ENCODE measurements at regions not wholly inside any gene's neighbourhood (a gene's known extent, or its start where the extent isn't known, plus 50 kb on each side); places are given as distances from the start of the nearest gene placed in this dataset.
"Not testable (repeated sequence)": the region's sequence is repeated elsewhere in the genome, so short reads cannot be mapped to it uniquely, and the experiment has no call there.

DNA sequence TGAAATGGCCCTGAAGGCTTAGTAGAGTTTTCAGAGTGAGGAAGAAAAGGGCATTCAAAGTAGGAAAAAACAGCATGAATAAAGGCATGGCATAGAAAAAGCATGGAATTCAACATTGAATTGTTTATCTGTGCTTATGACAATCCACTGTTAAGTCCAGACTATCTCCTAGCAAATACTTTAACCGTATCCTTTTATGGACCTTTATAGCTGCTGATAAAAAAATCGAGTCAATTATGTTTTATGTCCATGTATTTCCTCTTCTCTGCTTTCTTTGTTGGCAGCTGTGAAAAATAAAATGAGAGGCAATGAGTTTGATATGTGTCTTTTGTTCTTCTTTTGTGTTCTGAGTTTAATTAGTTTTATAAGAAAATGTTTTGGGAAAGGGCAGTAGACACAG, 70.4 kb downstream of the TDRD15 start:
- Histone ChIP-seq H3K9ac (ENCODE audit: low read length) (no peak overlapping the region), H3K9me3 (ENCODE audit: control insufficient read depth, insufficient read depth, low read depth, low read length) (no peaks in the 10 kb centered on the region), H3K36me3 (ENCODE audit: control insufficient read depth, insufficient read depth, low read length) (no peaks in the 10 kb centered on the region), H3K27me3 (ENCODE audit: control insufficient read depth, insufficient read depth, low read length) (no peaks in the 10 kb centered on the region), H3K27ac (ENCODE audit: low read depth, low read length) (no peak overlapping the region), H3K4me3 (ENCODE audit: low read depth, low read length) (no peak overlapping the region), H3K4me1 (ENCODE audit: control insufficient read depth, insufficient read depth, low read length) (peaks cover 10% of the 10 kb centered on the region)

DNA sequence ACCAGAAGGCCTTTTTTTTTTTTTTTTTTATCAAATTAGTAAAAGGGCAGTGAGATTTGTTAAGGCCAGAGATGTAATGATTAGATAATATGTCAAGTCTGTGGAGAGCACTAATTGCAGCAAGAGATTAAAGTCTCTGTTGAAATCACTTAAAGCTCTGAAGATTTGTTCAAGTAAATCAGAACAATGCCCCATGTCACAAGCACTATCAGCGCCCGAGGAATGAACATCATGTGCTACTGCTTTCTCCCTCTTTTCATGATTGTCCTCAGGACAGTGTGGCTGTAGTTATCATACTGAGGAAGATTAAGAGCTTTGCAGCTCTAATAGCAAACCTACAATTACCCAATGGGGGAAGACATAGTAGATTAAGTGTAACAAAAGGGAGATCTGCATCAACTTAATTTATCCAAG, 71.1 kb downstream of the TDRD15 start:
- Histone ChIP-seq H3K36me3 (ENCODE audit: control insufficient read depth, insufficient read depth, low read length) (no peaks in the 10 kb centered on the region), H3K4me3 (ENCODE audit: low read depth, low read length) (no peak overlapping the region), H3K9me3 (ENCODE audit: control insufficient read depth, insufficient read depth, low read depth, low read length) (no peaks in the 10 kb centered on the region), H3K4me1 (ENCODE audit: control insufficient read depth, insufficient read depth, low read length) (peaks cover 10% of the 10 kb centered on the region), H3K27ac (ENCODE audit: low read depth, low read length) (no peak overlapping the region), H3K27me3 (ENCODE audit: control insufficient read depth, insufficient read depth, low read length) (no peaks in the 10 kb centered on the region), H3K9ac (ENCODE audit: low read length) (no peak overlapping the region)

DNA sequence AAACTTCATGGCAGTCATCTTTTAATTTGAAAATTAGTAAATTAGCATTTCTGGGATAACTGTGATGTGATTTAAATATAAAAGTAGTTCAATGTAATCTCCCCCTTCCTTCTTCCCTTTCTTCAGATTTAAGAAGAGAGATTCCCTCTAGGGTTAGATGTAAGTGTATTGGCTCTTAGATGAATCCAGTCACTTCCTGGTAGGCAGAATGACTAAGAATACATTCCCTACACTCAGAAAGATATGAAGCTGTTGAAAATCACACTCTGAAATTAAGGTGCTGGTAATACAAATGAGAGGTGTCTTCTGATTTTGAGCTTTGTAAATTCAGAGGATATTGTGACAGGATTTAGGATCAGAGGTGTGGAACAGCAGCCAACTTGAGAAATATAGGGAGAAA, 71.6 kb downstream of the TDRD15 start:
- Histone ChIP-seq H3K4me3 (ENCODE audit: low read depth, low read length) (no peak overlapping the region), H3K9ac (ENCODE audit: low read length) (no peak overlapping the region), H3K9me3 (ENCODE audit: control insufficient read depth, insufficient read depth, low read depth, low read length) (no peaks in the 10 kb centered on the region), H3K27ac (ENCODE audit: low read depth, low read length) (no peak overlapping the region), H3K4me1 (ENCODE audit: control insufficient read depth, insufficient read depth, low read length) (peaks cover 10% of the 10 kb centered on the region), H3K36me3 (ENCODE audit: control insufficient read depth, insufficient read depth, low read length) (no peaks in the 10 kb centered on the region), H3K27me3 (ENCODE audit: control insufficient read depth, insufficient read depth, low read length) (no peaks in the 10 kb centered on the region)

DNA sequence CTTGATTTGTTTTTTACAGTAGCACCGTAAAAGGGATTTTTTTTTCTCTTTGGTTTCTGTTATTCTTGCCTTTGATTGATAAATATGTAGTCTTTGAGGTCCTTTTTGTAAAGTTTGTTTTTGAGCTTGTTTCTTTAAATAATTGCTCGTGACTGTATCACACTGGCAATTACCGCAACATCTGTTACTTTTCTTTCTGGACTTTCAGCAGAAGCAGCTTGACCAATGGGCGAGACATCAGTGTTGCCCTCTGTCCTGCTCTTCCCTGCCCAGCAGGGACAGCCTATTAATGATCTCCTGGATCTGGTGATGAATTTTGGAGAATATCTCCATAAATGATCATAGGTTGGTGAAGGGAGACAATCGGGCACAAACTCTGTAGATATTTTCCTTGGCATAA, 74.9 kb downstream of the TDRD15 start:
- Histone ChIP-seq H3K9me3 (ENCODE audit: control insufficient read depth, insufficient read depth, low read depth, low read length) (no peaks in the 10 kb centered on the region), H3K4me1 (ENCODE audit: control insufficient read depth, insufficient read depth, low read length) (peaks cover 10% of the 10 kb centered on the region), H3K27ac (ENCODE audit: low read depth, low read length) (no peak overlapping the region), H3K27me3 (ENCODE audit: control insufficient read depth, insufficient read depth, low read length) (no peaks in the 10 kb centered on the region), H3K36me3 (ENCODE audit: control insufficient read depth, insufficient read depth, low read length) (no peaks in the 10 kb centered on the region), H3K4me3 (ENCODE audit: low read depth, low read length) (no peak overlapping the region), H3K9ac (ENCODE audit: low read length) (no peak overlapping the region)

DNA sequence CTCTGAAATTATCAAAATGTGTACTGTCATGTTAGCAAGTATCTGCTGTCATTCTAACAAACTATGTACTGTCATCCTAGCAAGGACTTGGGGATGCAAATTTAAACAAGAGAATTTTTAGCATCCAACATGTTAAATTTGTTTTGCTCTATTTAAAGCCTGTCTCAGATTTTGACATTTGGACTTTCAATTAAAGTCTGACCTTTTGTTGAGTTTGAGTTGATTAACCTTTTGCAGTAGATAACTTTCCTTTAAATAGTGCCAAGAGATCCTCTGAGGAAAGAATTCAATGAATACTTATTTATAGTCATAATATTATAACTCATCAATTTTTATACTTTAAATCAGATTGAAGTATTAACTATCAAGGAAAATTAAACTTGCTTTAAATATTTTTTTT, 80.2 kb downstream of the TDRD15 start:
- Histone ChIP-seq H3K4me3 (ENCODE audit: low read depth, low read length) (no peak overlapping the region), H3K27ac (ENCODE audit: low read depth, low read length) (no peak overlapping the region), H3K9me3 (ENCODE audit: control insufficient read depth, insufficient read depth, low read depth, low read length) (no peaks in the 10 kb centered on the region), H3K9ac (ENCODE audit: low read length) (no peak overlapping the region), H3K36me3 (ENCODE audit: control insufficient read depth, insufficient read depth, low read length) (no peaks in the 10 kb centered on the region), H3K4me1 (ENCODE audit: control insufficient read depth, insufficient read depth, low read length) (no peaks in the 10 kb centered on the region), H3K27me3 (ENCODE audit: control insufficient read depth, insufficient read depth, low read length) (no peaks in the 10 kb centered on the region)

DNA sequence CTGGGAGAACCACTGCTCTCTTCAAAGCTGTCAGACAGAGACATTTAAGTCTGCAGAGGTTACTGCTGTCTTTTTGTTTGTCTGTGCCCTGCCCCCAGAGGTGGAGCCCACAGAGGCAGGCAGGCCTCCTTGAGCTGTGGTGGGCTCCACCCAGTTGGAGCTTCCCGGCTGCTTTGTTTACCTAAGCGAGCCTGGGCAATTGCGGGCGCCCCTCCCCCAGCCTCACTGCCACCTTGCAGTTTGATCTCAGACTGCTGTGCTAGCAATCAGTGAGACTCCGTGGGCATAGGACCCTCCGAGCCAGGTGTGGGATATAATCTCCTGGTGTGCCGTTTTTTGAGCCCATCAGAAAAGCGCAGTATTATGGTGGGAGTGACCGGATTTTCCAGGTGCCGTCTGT, 90.3 kb downstream of the TDRD15 start:
- H3K9ac ChIP-seq (ENCODE audit: low read length); H3K36me3 ChIP-seq (ENCODE audit: control insufficient read depth, insufficient read depth, low read length); H3K4me1 ChIP-seq (ENCODE audit: control insufficient read depth, insufficient read depth, low read length); H3K27me3 ChIP-seq (ENCODE audit: control insufficient read depth, insufficient read depth, low read length); H3K27ac ChIP-seq (ENCODE audit: low read depth, low read length); H3K9me3 ChIP-seq (ENCODE audit: control insufficient read depth, insufficient read depth, low read depth, low read length): not testable (repeated sequence)
- H3K4me3 ChIP-seq (ENCODE audit: low read depth, low read length) = peak overlapping the region; percentile 31; the same call in 1 of the 2 replicates

DNA sequence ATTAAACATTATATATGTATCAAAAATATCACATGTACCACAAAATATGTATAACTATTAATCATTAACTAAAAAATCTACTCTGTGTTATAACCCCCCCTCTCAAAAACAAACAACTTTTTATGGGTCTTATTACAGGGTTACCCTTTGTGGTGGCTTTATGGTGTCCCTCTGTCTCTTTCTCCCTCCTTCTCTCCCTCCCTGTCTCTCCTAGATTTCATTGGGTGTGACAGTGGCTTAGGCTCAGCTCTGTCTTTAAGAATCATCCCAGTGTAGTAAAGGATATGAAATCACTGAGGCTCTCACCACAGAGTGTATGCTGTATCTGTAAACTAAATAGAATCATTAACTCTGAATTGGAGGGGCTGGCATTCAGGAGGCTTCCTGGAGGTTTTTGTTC, 93.7 kb downstream of the TDRD15 start:
- Histone ChIP-seq H3K36me3 (ENCODE audit: control insufficient read depth, insufficient read depth, low read length) (no peaks in the 10 kb centered on the region), H3K4me1 (ENCODE audit: control insufficient read depth, insufficient read depth, low read length) (no peaks in the 10 kb centered on the region)

DNA sequence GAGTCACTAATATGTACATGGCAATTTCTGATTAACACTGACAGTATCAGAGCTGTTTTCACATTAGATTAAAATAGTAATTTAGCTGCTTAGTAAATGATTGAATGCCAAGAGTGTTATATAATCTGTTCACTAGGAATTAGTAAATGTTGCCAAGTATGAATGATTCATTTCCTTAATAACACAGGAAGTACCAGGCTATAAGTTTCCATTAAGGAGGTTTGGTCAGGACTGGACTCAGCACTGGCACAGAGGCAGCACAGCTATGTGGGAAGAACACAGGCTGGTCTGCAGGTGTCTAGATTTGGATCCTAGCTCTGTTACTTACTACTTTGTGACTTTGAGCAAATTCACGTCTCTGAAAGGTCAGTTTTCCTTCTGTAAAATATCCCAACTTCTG, 97.2 kb downstream of the TDRD15 start:
- Histone ChIP-seq H3K27ac (ENCODE audit: low read depth, low read length) (no peak overlapping the region), H3K9me3 (ENCODE audit: control insufficient read depth, insufficient read depth, low read depth, low read length) (no peaks in the 10 kb centered on the region), H3K36me3 (ENCODE audit: control insufficient read depth, insufficient read depth, low read length) (no peaks in the 10 kb centered on the region), H3K27me3 (ENCODE audit: control insufficient read depth, insufficient read depth, low read length) (no peaks in the 10 kb centered on the region), H3K9ac (ENCODE audit: low read length) (no peak overlapping the region), H3K4me3 (ENCODE audit: low read depth, low read length) (no peak overlapping the region), H3K4me1 (ENCODE audit: control insufficient read depth, insufficient read depth, low read length) (no peaks in the 10 kb centered on the region)

More for the DNA sequence above, 93.7 kb downstream of the TDRD15 start:
- Histone ChIP-seq H3K27me3 (ENCODE audit: control insufficient read depth, insufficient read depth, low read length) (no peaks in the 10 kb centered on the region), H3K27ac (ENCODE audit: low read depth, low read length) (no peak overlapping the region), H3K9ac (ENCODE audit: low read length) (no peak overlapping the region), H3K9me3 (ENCODE audit: control insufficient read depth, insufficient read depth, low read depth, low read length) (peaks cover 2% of the 10 kb centered on the region; the same call in 1 of the 2 replicates), H3K4me3 (ENCODE audit: low read depth, low read length) (no peak overlapping the region)

DNA sequence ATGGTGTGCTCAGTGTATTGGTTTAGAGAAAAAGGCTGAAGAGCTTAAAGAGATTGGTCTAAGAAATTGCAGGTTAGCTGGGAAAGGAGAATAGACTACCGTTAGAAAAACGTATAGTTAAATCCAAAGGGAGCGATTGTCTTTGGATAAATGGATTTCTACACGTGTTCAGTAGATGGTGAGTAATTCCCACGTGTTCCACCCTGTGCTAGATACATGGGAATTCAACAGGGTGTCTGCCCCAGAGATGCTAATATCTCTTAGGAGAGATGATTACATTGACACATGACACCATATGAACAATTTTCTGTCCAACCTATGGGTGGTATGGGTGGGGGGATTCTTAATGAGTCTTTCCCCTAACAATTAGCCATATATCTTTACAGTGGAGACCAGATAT, 99.8 kb downstream of the TDRD15 start:
- Histone ChIP-seq H3K27me3 (ENCODE audit: control insufficient read depth, insufficient read depth, low read length) (no peaks in the 10 kb centered on the region), H3K27ac (ENCODE audit: low read depth, low read length) (no peak overlapping the region), H3K9ac (ENCODE audit: low read length) (no peak overlapping the region), H3K36me3 (ENCODE audit: control insufficient read depth, insufficient read depth, low read length) (no peaks in the 10 kb centered on the region), H3K9me3 (ENCODE audit: control insufficient read depth, insufficient read depth, low read depth, low read length) (no peaks in the 10 kb centered on the region), H3K4me3 (ENCODE audit: low read depth, low read length) (no peak overlapping the region), H3K4me1 (ENCODE audit: control insufficient read depth, insufficient read depth, low read length) (peaks cover 6% of the 10 kb centered on the region; the same call in 1 of the 2 replicates)

DNA sequence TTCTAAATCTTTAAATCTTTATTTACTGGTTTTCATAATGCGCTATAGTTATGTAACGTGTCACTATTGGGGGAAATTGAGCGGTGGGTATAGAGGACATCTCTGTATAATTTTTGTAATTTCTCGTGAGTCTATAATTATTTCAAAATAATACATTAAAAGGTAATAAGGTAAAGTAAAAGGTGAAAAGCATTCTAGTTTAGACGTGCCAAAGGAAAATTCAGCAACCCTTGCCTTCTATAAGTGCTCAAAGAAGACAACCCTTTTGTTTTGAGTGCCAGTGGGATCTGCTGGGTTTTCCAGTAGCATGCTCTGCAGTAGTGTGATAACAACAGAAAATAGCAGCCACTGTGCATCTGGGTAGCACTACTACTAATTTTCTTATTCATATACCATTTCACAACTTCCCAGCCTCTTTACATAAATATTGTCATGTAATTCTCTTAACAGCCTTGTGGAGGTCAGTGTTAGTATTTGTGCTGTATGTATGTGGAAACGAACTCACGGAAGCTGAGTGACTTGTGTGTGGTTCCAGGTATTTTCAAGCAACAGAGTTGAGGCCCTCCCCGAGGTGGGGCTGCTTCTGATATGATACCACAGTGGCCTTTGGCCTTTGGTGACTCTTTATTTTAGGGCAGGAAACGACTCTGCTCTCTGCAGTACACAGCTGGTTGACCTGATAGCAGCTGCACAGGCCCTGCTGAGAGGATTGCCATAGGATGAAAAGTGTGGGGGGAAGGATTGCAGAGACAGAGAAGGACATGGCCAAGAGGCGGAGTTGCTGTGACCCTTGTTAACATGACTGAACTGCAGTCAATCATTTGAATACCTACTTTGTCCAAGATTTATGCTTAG, 104.5 kb downstream of the TDRD15 start:
- H3K27ac ChIP-seq (ENCODE audit: low read depth, low read length) = no peak overlapping the region
- H3K27me3 ChIP-seq (ENCODE audit: control insufficient read depth, insufficient read depth, low read length) = no peaks in the 10 kb centered on the region
- peaks cover 7% of the 10 kb centered on the region; the same call in 1 of the 2 replicates for H3K4me1 ChIP-seq (ENCODE audit: control insufficient read depth, insufficient read depth, low read length)
- H3K4me3 ChIP-seq (ENCODE audit: low read depth, low read length) = no peak overlapping the region
- no peaks in the 10 kb centered on the region for H3K36me3 ChIP-seq (ENCODE audit: control insufficient read depth, insufficient read depth, low read length)
- no peaks in the 10 kb centered on the region for H3K9me3 ChIP-seq (ENCODE audit: control insufficient read depth, insufficient read depth, low read depth, low read length)
- no peak overlapping the region for H3K9ac ChIP-seq (ENCODE audit: low read length)

DNA sequence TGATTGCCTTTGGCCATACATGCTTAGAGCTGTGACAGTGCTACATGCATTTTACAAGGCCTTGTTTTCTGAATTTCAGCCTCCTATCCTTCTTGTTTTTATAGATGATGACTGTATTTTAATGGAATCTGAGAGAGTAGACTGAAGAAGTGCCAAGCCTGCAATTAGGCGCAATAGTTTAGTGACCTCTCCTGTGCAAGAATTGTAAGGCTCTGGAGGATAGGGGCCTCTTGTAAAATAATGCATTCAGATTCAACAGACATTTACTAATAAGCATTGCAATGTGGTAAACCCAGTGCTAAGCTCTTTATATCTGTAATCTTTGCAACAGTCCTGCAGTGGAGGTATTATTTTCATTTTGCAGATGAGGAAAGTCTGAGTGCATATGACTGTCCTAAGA, 105.5 kb downstream of the TDRD15 start:
- H3K9me3 ChIP-seq (ENCODE audit: control insufficient read depth, insufficient read depth, low read depth, low read length) = no peaks in the 10 kb centered on the region
- H3K4me1 ChIP-seq (ENCODE audit: control insufficient read depth, insufficient read depth, low read length) = peaks cover 7% of the 10 kb centered on the region; the same call in 1 of the 2 replicates
- no peak overlapping the region for H3K27ac ChIP-seq (ENCODE audit: low read depth, low read length)
- no peaks in the 10 kb centered on the region for H3K36me3 ChIP-seq (ENCODE audit: control insufficient read depth, insufficient read depth, low read length)
- no peak overlapping the region for H3K4me3 ChIP-seq (ENCODE audit: low read depth, low read length)
- no peaks in the 10 kb centered on the region for H3K27me3 ChIP-seq (ENCODE audit: control insufficient read depth, insufficient read depth, low read length)
- no peak overlapping the region for H3K9ac ChIP-seq (ENCODE audit: low read length)

Measured in HUES6 (cell line).